ENCODE measurements at regions not wholly inside any gene's neighbourhood (a gene's known extent, or its start where the extent isn't known, plus 50 kb on each side); places are given as distances from the start of the nearest gene placed in this dataset.

DNA sequence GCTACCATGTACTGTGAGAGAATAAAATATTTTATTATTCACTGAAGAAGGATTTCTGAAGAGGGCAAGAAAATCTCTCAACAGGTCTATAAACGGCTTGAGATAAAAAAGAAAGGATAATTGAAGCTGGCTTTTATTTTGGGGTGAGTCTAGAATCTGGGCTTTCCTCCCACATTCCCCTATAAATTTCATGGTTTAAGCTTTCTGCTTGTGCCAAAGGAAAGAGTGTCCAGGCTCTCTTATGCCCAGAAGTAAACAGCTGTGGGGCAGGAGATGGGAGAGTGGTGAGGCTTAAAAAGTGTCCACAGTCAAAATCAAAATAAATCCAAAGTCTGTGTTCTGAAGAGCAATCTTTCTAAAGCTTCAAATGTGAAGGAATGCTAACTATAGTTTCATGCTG, 942.2 kb upstream of the MIR17HG start:
- no peaks in the 10 kb centered on the region for H3K4me1 ChIP-seq
- no peaks in the 10 kb centered on the region for H3K36me3 ChIP-seq
- intact Hi-C loops (cut with DNase I) = no loop called here
- DNase-seq (no peak), ATAC-seq (no peak)
- no peak overlapping the region for H3K4me3 ChIP-seq
- no peak for TF ChIP-seq POLR2A (IDR thresholded peaks at IDR 0.05)
- TF ChIP-seq, protein P1, sequence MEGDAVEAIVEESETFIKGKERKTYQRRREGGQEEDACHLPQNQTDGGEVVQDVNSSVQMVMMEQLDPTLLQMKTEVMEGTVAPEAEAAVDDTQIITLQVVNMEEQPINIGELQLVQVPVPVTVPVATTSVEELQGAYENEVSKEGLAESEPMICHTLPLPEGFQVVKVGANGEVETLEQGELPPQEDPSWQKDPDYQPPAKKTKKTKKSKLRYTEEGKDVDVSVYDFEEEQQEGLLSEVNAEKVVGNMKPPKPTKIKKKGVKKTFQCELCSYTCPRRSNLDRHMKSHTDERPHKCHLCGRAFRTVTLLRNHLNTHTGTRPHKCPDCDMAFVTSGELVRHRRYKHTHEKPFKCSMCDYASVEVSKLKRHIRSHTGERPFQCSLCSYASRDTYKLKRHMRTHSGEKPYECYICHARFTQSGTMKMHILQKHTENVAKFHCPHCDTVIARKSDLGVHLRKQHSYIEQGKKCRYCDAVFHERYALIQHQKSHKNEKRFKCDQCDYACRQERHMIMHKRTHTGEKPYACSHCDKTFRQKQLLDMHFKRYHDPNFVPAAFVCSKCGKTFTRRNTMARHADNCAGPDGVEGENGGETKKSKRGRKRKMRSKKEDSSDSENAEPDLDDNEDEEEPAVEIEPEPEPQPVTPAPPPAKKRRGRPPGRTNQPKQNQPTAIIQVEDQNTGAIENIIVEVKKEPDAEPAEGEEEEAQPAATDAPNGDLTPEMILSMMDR (IDR thresholded peaks at IDR 0.05) = no peak
- 25% methylated on average over 1 of the region's 1 CpG for WGBS (ENCODE audit: insufficient coverage, low coverage, low lambda C conversion rate, missing lambda C conversion rate)
- H3K27me3 ChIP-seq = no peaks in the 10 kb centered on the region
- no peaks in the 10 kb centered on the region for H3K9me3 ChIP-seq
- H3K27ac ChIP-seq = no peak overlapping the region

- DNase-seq = no peak
- TF ChIP-seq, protein P1 (IDR thresholded peaks at IDR 0.05) = no peak
- TF ChIP-seq POLR2A (IDR thresholded peaks at IDR 0.05) = no peak
- intact Hi-C loops (cut with DNase I) = no loop called here
- Histone ChIP-seq H3K9me3 (no peaks in the 10 kb centered on the region), H3K27ac (no peak overlapping the region), H3K27me3 (no peaks in the 10 kb centered on the region), H3K36me3 (no peaks in the 10 kb centered on the region), H3K4me1 (no peaks in the 10 kb centered on the region), H3K4me3 (no peak overlapping the region)
- ATAC-seq = no peak
- 40% methylated on average over 2 of the region's 2 CpGs for WGBS (ENCODE audit: insufficient coverage, low coverage, low lambda C conversion rate, missing lambda C conversion rate)
Observed at GRCh38 chr13:90412980-90413379, 934.5 kb upstream of the MIR17HG start.

DNA sequence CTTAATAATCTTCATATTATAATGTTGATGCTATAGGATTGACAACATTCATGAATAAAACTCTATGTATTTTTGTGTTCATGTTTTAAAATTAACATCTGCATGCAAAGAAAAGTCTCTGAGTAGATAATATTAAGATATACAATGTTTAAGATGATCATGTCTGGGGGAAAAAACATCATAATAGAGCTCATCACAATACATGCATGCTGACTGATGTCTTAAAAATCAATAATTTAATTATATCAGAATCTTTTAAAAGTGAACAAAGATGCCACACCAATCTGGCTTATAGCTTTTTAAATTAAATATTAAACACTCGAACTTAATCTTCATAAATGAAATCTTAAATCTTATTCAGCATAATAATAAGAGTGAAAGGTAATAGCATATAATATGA, 933.9 kb upstream of the MIR17HG start:
- Histone ChIP-seq H3K36me3 (no peaks in the 10 kb centered on the region), H3K9me3 (no peaks in the 10 kb centered on the region), H3K27me3 (no peaks in the 10 kb centered on the region), H3K4me3 (no peak overlapping the region), H3K27ac (no peak overlapping the region), H3K4me1 (no peaks in the 10 kb centered on the region)
- 0% methylated on average over 1 of the region's 1 CpG for WGBS (ENCODE audit: insufficient coverage, low coverage, low lambda C conversion rate, missing lambda C conversion rate)
- ATAC-seq (no peak), DNase-seq (no peak)
- TF ChIP-seq POLR2A (IDR thresholded peaks at IDR 0.05) = no peak
- TF ChIP-seq, protein P1 (IDR thresholded peaks at IDR 0.05) = no peak
- intact Hi-C loops (cut with DNase I) = no loop called here

- Histone ChIP-seq H3K36me3 (no peaks in the 10 kb centered on the region), H3K4me1 (no peaks in the 10 kb centered on the region), H3K27ac (no peak overlapping the region), H3K27me3 (no peaks in the 10 kb centered on the region), H3K4me3 (no peak overlapping the region), H3K9me3 (no peaks in the 10 kb centered on the region)
- ATAC-seq = no peak
- TF ChIP-seq, protein P1 (IDR thresholded peaks at IDR 0.05) = no peak
- TF ChIP-seq POLR2A (IDR thresholded peaks at IDR 0.05) = no peak
- WGBS (ENCODE audit: insufficient coverage, low coverage, low lambda C conversion rate, missing lambda C conversion rate) = 40% methylated on average over 3 of the region's 3 CpGs
- DNase-seq = no peak
- intact Hi-C loops (cut with DNase I) = no loop called here
Observed at GRCh38 chr13:90414691-90415596, 932.5 kb upstream of the MIR17HG start.
